GM19035 (cell line): ENCODE measurements at regions not wholly inside any gene's neighbourhood (a gene's known extent, or its start where the extent isn't known, plus 50 kb on each side); places are given as distances from the start of the nearest gene placed in this dataset.
"Not testable (repeated sequence)": the region's sequence is repeated elsewhere in the genome, so short reads cannot be mapped to it uniquely, and the experiment has no call there.

Experiments used
- ATAC-seq: cut with Tn5 transposase; IDR thresholded peaks from one replicate; pipeline ENCODE4 v1.9.1; 2021; ENCODE audit not compliant: unreplicated experiment

DNA sequence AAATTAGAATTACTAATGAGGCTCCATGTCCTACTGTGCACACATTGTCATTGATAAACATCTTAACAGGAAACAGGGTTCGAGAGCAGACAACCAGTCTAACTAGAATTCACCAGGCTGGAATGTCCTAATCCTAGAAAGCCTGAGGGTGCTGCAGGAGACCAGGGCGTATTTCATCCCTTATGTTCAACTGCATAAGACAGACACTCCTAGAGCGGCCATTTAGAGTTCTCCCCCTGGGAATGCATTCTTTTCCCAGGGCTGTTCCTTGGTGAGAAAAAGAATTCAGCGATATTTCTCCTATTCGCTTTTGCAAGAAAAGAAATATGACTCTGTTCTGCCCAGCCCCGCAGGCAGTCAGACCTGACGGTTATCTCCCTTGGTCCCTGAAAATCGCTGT lies 486.0 kb downstream of the REEP3 start:
- no peak for ATAC-seq

DNA sequence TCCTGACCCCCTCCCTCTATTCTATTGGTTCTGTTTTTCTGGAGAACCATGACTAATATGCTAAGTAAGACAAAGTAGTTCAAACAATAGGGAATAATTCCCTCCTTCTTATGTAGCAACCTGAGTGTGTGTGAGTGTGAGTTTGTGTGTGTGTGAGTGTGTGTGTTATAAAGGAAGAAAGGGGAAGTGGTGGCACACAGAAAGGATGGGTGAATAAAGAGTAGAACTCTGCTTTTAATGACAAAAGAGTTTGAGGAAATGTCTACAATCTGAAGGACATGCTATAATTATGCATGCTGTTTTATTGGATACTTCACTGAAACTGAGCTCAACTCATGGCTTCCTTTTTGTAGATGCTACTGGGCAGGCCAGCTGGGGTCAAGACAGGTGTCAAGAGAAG lies 489.5 kb downstream of the REEP3 start:
- ATAC-seq = no peak

DNA sequence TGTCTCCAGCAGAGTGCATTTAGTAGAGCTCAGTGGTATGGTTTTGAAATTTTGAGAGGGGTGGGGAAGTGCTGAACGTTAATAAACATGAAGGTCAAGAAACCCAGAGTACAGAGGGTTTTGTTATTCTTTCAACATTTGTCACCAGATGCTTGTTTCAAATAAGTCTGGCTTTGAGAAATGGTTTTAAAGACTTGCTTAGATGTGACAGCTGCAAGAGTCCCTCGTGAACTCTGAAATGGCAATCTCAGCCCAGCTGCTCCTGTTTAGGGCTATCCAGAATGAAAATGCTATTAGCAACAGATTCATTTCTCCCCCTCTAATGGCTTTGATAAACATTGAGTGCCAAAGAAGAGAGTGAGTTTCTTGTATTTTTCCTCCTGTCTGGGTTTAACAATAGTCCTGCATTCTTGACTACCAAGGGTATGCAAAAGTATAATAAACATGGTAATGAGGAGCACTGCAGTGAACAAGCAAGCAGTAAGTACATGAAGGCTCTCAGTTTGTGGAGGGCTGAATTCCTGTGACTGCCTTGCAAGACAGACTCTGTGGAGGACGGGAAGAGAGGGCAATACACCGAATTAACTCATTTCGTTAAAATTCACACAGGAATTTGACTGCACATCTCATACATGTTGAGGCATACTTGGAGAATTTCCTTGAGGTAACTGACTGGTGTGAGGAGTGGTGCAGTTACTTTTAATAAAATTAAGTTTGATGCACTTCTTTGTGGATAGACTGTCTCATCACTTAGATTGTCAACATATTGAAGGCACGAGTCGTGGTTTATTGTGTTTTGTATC lies 490.9 kb downstream of the REEP3 start:
- ATAC-seq = no peak

DNA sequence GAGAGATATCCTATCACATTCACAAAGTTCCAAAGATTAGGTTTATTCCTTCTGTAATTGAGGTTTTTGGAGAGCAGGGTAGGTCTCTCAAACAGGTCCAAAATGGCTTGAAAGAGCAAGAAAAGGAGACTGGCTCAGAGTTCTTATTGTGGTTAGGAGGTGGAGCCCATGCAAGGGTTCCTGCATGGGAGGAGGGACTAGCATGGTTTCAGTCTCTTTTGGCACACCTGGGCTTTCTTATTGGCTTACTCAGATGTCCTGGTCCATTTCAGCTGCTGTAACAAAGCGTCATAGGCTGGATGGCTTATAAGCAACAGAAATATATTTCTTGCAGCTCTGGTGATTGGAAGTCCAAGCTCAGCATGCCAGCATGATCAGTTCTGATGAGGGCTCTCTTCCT lies 493.1 kb downstream of the REEP3 start:
- no peak for ATAC-seq

DNA sequence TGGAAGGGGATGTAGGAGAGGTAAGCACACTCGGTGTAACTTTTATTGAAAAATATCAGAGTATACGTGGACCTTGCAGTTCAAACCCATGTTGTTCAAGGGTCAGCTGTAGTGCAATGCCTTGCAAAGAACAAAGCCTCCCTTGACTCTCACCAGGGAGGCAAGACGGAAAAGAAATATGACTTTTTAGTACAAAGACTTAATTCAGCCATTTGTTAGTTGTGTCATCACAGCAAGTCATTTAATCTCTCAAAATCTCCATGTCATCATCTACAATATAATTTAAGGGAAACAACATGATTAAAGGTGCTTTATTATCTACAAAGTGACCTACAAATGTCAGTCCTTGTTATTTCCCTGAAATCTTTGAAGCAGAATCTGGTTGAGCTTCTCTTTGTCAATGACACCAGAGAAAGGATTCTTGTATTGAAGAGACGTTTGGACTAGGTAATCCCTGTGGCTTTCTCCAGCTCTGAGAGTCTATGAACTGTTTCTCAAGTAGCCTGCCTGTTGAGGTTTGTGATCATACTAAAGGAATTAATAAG lies 502.8 kb downstream of the REEP3 start:
- ATAC-seq = no peak

DNA sequence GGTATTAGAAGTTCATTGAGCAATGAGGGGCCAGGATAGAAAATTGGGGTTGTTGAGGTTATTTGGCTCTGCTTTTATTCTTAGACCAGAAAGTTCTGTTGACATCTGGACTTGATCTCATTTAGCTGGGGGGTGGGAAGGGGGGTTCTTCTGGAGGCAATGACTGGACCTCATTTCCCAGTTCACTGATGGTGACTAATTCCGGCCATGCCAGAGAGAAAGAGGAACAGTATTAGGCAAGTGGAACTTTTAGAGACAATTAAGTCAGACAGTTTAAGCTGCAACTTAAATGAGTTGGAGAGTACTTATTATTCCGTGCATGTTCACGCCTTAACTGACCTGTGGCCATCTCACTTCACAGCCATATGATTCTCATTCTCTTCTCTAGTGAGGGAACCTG lies 512.5 kb downstream of the REEP3 start:
- no peak for ATAC-seq

DNA sequence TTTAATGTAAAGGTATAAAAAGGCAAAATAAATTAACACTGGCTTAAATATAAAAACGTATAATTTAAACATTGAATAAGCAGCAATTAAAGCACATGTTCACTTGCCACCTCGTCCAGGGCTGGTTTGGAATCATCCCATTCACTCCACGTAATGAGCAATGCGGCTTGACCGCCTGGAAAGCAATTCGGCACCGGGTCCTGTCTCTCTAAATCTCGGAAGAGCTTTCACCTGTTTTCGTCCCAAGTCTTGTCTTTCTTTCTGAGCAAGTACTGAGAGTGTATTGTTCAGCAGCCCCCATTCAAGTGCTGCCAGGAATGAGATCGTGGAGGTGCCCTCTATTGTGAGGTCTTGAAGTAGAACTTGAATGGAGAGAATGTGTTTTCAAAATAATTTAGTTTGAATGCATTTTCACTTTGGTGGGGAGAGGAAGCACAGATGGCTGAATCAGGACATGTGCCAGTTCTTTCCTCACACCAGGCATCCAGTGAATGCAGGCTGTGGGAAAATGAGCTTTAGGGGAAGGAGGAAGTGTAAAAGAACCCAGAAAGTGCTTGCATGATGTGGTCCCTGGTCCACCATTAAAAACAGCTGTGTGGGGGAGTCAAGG lies 515.2 kb downstream of the REEP3 start:
- no peak for ATAC-seq

DNA sequence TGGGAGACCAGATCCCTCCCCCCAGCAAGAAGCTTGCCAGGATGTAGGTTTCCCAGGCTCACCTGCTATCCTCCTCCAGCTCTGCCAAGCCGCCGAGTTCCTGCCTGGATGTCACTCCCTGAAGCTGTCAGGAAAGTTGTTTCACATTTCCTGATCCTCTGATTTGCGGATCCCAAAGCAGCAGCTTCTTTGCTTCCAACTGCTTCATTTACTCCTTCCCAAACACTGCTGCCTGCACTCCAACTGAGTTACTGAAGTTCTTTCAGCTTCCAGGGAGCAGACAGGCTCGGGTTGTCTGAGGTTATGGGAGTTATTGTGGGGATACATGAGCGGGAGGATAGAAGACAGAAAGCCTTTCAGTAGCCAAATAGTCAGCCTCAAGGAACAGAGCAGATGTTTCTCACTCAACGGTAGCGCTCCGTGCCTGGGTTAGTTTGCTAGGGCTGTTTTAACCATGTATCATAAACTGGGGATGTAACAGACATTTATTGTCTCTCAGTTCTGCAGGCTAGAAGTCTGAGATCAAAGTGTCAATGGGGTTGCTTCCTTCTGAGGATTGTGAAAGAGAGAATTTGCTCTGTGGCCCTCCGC lies 516.0 kb downstream of the REEP3 start:
- no peak for ATAC-seq

DNA sequence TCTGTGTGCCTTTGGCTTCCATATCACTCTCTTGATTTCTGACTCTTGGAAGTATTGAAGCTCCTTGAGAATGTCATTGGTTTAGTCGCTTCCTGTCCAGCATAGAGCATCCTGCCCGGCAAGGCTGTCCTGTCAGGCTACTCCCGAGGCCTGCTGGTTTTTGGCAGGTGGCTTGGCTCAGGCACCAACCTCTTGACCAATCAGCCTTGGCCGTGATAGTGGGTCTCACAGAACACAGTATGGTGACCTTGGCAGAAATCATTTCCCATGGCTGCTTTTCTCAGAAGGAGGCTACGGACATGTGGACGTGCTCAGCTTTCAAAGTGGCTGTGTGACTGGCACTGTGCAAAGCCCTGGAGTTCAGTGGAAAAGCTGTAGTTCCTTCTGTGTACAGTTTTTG lies 516.9 kb downstream of the REEP3 start:
- no peak for ATAC-seq

DNA sequence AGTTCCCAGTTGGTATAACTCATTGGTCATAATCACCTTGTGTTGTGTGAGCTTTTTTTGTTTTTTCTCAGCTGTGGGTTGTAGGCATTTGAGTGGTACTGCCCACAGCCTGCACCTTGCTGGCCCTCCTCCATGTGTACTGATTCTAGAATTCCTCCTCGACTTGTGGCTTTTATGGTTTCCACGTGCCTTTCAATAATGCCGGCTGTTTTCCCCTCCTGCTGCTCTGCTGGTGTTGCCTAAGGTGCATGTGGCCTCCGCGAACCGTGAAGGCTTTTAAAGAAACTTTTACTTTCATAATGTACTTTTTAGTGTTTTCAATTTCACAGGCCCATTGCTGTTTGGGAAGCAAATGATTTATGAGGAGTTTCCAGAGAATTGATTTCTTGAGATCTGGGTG lies 518.0 kb downstream of the REEP3 start:
- ATAC-seq = no peak

DNA sequence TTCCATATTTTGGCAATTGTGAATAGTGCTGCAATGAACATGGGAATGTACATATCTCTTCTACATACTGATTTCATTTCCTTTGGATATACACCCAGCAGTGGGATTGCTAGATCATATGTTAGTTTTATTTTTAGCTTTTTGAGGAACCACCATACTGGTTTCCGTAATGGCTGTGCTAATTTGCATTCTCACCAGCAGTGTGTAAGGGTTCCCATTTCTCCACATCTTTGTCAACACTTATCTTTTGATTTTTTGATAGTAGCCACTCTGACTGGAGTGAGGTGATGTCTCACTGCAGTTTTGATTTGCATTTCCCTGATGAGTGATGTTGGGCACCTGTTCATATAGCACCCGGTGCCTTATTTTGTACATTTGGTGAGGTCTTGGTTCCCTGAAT lies 519.6 kb downstream of the REEP3 start:
- peak; percentile 12 for ATAC-seq

DNA sequence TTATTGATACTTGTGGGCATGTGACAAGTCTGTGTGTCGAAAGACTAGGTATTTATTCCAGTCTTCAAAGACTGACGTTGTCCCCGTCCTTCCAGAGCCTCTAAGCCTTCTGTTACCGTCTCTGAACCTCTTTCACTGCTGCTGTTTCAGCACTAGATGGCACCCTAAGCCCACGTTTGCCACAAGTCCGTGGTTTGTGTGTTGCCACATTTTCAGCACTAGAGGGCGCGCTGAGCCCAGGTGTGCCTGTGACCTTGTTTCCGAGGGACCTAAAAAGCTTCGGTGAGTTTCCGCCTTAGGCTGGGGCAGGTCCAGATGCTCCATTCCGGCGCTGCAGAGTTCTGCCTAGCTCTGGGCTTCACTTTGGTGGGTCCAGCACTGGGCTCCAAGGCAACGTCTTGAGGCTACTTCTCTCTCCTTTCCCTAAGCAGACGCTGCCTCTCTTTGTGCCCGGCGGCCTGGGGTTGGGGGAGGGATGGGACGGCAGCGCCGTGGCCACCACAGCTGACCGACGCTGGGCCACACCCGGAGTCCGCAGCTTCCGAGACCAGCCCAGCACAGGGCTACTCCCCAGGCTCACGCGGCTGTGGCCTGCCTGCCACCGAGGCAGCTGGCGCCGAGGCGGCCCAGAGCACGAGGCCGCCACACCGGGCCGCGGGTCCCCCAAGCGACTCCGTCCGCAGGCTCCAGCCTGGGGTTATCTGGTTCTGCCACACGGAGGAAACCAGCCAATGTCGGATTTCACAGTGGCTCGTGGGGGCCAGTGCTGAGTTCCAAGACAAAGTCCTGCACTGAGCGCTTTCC lies 520.2 kb downstream of the REEP3 start:
- ATAC-seq = peak; percentile 88

DNA sequence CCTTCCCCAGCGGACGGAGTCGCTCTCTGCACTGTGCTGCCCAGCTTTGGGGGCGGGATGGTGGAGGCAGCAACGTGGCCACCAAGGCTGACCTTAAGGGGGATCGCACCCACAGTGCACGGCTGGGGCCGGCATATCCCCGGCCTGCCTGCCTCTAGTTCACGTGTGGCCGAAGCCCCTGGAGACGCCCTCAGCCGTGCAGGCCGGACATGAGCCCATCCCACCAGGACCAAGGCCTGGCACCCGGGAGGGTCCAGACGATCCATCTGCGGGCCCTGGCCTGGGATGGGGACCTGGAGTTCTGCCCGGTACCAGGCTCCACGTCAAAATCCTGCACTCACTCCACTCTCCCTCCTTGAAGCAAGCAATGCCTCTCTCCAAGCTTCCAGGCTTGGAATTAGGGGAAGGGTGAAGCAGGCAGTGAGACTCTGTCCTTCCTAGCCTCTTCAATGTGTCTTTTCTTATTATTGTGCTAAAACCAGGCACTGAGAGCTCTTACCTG lies 520.8 kb downstream of the REEP3 start:
- no peak for ATAC-seq

DNA sequence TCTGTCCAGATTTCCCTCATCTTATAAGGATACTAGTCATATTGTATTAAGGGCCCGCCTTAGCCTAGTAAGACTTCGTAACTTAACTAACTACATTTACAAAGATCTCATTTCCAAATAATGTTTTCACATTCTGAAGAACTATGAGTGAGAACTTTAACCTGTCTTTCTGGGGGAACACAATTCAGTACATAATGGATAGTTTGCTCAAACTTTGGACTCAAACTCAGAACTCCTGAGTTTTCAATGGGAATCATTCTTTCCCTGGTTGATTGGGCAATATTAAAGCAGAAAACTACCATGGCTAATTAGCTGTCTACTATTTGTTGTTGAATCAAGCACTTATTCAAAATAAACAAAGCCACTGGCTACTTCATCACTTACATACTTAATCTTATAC lies 522.9 kb downstream of the REEP3 start:
- no peak for ATAC-seq

DNA sequence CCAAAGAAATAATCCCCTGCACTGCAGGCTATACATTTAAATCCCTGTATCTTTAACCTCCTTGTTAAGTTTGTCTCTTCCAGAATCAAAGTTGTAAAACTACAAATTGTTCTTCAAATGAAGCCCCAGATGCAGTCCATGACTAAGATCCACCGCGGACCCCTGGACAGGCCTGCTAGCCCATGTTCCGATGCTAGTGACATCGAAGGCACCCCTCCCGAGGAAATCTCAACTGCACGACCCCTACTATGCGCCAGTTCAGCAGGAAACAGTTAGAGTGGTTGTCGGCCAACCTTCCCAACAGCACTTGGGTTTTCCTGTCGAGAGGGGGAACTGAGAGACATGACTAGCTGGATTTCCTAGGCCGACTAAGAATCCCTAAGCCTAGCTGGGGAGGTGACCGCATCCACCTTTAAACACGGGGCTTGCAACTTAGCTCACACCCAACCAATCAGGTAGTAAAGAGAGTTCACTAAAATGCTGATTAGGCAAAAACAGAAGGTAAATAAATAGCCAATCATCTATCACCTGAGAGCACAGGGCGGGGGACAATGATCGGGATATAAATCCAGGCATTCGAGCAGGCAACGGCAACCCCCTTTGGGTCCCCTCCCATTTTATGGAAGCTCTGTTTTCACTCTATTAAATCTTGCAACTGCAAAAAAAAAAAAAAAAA lies 523.9 kb downstream of the REEP3 start:
- not testable (repeated sequence) for ATAC-seq

DNA sequence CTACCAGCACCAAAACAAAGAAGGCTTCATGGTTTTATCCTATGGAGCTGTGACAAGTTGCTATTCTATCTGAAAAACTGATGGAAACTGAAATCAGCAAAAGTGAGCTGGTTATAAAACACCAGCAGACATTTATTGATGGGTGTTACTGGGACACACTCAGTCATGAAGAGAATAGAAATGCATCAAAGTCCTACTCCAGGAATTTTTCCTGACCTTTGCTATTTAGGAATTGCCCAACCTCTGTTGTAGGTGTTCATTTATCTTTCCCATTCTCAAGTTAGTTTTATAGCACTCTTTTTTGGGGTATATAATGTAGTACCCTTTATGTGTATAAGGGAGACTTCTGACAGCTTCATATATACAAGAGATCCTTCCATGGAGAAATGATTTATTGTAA lies 533.2 kb downstream of the REEP3 start:
- ATAC-seq = no peak

DNA sequence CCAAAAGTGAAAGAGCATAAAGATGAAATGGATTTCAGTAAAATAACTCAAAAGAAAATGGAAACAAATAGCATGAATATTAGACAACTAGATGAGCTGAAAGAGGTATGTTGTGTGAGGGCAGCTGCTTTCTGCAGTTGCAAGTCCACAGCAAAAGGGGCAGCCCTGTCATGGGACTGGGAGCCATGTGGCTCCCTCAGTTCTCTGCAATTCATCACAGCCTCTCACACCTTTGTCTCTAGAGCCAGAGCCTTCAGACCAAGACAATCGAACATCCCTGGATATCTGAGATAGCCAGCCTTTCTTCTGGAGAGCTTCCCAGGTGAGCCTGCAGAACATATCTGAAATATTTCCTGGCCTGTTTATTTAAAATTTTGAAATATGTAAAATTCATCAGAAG lies 538.7 kb downstream of the REEP3 start:
- no peak for ATAC-seq

DNA sequence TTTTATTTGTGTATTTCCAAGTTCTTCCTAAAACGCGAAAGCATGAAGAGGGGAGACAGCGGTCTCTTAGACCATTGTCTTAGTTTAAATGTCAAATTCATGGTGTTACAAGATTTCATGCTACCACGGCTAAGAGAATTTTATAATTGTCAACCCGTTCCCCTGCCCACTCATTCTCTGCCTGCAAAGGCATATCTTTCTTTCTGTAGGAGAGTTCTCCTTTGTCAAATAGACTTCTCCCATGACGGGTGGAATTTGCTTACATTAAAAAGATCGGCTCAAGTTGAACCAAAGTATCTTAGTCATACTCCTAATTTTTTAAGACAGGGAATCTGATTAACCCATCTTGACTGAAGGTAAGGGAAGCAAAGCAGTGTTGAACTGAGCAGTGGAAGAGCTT lies 539.2 kb downstream of the REEP3 start:
- ATAC-seq = no peak

DNA sequence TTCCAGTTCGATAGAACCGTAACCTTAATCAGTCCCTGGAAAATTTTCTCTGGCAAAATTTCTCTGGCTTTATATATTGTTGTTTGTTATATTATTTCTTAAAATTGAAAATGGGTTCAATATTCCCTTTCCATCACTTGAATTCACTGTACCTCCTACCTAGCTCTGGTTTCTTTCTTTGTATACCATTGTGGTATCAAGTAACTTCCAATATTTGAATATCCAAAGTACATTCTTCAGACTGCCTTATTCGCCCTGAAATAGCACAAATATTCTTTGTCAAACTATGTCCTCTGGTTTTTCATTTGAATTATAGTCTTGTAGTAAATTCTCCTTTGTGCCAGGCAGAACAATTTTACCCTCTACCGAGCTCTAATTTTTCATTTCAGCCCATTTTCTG lies 541.6 kb downstream of the REEP3 start:
- no peak for ATAC-seq

DNA sequence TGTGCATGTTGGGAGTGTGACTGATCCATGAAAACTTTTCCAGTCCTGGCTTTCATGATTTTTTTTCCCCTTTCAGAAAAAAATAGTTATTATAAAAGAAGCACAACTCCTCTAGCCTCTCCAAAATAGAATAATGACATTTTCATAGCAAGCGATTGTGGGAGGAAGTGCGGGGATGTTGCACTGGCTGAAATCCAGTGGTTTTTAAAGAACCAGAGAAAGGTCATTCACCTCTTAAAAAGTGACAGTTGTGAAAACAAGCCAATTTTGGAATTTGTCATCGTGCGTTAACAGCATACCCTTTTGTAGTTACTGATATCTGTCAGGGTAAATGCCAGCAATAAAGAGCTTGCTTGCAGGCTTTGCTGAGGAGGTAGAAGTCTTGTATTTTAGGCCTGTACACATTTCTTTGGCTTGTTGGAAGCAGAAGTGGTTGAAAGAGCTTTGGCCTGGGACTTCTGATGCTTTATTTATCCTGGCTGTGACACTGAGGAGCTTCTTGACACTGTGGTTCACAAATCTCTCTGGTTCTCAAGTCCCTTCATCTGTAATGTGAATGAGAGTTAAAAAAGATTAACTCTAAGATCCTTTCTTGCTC lies 545.9 kb downstream of the REEP3 start:
- ATAC-seq = no peak
